ENCODE measurements at regions not wholly inside any gene's neighbourhood (a gene's known extent, or its start where the extent isn't known, plus 50 kb on each side); places are given as distances from the start of the nearest gene placed in this dataset.
A peak's percentile ranks its signal among the peaks of the same experiment; 100 is the strongest.

DNA sequence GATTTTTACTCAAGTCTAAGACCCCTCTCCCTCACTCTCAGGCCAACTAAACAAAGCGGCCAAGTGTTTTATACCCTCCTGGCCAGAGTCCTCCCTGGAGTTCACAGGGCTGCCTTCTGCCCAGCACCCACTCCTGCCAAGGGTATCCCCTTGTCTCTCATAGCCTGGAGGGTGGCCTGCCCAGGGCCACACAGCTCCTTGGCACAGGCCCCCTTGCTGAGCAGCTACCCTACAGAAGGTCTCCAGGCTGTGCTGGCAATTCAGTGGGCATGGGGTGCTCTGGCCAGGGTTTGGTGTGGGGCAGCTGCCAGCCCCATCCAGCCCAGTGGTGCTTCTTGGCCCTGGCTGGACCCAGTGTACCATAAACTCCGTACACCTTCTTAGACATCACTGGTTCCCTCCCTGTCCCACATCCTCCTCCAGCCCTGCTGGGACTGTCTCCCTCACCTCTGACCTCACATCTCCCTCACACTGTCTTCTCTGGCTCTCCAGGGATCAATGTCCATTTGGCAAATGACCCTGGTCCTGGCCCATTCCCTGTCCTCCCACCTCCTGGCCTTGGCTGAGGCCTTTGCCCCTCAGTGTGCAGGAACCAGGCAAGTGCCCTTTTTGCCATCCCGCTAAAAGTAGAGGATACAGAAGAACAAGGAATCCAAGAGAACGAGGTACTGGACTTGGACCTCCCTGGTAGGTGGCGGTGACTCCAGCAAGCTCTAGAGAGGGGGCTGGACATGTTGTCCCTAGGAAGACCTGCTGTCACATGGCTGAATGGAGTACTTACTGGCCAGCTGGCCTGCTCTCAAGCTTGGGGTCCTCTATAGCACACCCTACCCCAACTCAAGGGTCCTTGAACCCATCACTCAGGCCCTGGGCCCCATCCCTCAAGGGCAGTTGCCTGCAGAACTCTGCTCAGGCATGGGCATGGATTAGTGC, 50.0 kb upstream of the TRPM1 start:
- peak; percentile 12; the same call in 1 of the 2 replicates for TF ChIP-seq POLR2A (IDR thresholded peaks at IDR 0.05; ENCODE audit: low read length)
- TF ChIP-seq KDM5A (IDR thresholded peaks at IDR 0.05), result no peak
- TF ChIP-seq, protein P1, sequence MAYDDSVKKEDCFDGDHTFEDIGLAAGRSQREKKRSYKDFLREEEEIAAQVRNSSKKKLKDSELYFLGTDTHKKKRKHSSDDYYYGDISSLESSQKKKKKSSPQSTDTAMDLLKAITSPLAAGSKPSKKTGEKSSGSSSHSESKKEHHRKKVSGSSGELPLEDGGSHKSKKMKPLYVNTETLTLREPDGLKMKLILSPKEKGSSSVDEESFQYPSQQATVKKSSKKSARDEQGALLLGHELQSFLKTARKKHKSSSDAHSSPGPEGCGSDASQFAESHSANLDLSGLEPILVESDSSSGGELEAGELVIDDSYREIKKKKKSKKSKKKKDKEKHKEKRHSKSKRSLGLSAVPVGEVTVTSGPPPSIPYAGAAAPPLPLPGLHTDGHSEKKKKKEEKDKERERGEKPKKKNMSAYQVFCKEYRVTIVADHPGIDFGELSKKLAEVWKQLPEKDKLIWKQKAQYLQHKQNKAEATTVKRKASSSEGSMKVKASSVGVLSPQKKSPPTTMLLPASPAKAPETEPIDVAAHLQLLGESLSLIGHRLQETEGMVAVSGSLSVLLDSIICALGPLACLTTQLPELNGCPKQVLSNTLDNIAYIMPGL (CRISPR knock-in tag; IDR thresholded peaks at IDR 0.05; ENCODE audit: borderline replicate concordance), result no peak
- no peak for TF ChIP-seq HEYL (CRISPR knock-in tag; IDR thresholded peaks at IDR 0.05)
- 68% methylated on average over 5 of the region's 5 CpGs for WGBS (ENCODE audit: missing lambda C conversion rate)
- ChIA-PET CTCF (interaction anchor here (6.5 kb wide), 1 partner anchor 22 kb away, joined by 42 read pairs; no protein-coding TSS in a partner anchor), POLR2A (no interaction called here)
- no peak overlapping the region for H3K4me2 ChIP-seq
- no peaks in the 10 kb centered on the region for H3K9me3 ChIP-seq
- H3K27ac ChIP-seq, result no peak overlapping the region
- DNase-seq (ENCODE audit: low read depth in 1 of 2, low spot score in 1 of 2) (no peak), ATAC-seq (no peak), FAIRE-seq (no peak)
- H3K4me3 ChIP-seq, result no peak overlapping the region
- H3K4me1 ChIP-seq, result no peaks in the 10 kb centered on the region

DNA sequence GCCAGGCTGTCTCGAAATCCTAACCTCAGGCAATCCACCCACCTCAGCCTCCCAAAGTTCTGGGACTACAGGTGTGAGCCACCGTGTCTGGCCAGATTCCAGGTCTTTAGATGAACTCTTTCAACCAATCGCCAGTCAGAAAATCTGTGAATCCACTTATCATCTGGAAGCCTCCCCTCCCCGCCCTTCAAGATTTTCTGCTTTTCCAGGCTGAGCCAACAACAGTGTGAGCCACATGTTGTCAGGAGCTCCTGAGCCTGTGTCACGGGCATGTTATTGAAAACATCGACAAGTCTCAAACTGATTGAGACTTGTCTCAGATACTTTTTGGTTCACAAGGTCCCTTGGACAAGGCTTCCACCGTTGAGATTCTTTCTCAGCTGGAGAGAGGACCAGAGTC, 52.0 kb upstream of the TRPM1 start:
- DNase-seq (ENCODE audit: low read depth in 1 of 2, low spot score in 1 of 2), result no peak
- TF ChIP-seq PHF8 (IDR thresholded peaks at IDR 0.05; ENCODE audit: borderline replicate concordance, low read depth) (no peak), EHMT2 (IDR thresholded peaks at IDR 0.05; ENCODE audit: low read depth) (no peak), RCOR1 (IDR thresholded peaks at IDR 0.05; ENCODE audit: low read depth, low read length) (no peak), CBX8 (IDR thresholded peaks at IDR 0.05) (no peak), MAZ (IDR thresholded peaks at IDR 0.05; ENCODE audit: borderline replicate concordance, low read depth, low read length) (no peak), MYC (IDR thresholded peaks at IDR 0.05; ENCODE audit: borderline replicate concordance, low read length) (no peak), CHD4 (IDR thresholded peaks at IDR 0.05; ENCODE audit: borderline replicate concordance) (no peak), RARB (CRISPR knock-in tag; IDR thresholded peaks at IDR 0.05) (no peak), HEYL (CRISPR knock-in tag; IDR thresholded peaks at IDR 0.05) (no peak), ZFP36 (IDR thresholded peaks at IDR 0.05; ENCODE audit: borderline replicate concordance, partially characterized antibody) (no peak), RNF2 (IDR thresholded peaks at IDR 0.05; ENCODE audit: borderline replicate concordance, low read depth) (no peak), ESRRA (IDR thresholded peaks at IDR 0.05; ENCODE audit: borderline replicate concordance, low read length) (no peak)
- TF ChIP-seq, protein P2, sequence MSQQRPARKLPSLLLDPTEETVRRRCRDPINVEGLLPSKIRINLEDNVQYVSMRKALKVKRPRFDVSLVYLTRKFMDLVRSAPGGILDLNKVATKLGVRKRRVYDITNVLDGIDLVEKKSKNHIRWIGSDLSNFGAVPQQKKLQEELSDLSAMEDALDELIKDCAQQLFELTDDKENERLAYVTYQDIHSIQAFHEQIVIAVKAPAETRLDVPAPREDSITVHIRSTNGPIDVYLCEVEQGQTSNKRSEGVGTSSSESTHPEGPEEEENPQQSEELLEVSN (IDR thresholded peaks at IDR 0.05; ENCODE audit: borderline replicate concordance, low read depth), result no peak
- TF ChIP-seq, protein P3, sequence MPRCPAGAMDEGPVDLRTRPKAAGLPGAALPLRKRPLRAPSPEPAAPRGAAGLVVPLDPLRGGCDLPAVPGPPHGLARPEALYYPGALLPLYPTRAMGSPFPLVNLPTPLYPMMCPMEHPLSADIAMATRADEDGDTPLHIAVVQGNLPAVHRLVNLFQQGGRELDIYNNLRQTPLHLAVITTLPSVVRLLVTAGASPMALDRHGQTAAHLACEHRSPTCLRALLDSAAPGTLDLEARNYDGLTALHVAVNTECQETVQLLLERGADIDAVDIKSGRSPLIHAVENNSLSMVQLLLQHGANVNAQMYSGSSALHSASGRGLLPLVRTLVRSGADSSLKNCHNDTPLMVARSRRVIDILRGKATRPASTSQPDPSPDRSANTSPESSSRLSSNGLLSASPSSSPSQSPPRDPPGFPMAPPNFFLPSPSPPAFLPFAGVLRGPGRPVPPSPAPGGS (IDR thresholded peaks at IDR 0.05), result no peak
- H3K4me1 ChIP-seq, result no peaks in the 10 kb centered on the region
- no peak overlapping the region for H3K27ac ChIP-seq
- FAIRE-seq, result no peak
- no peaks in the 10 kb centered on the region for H3K9me3 ChIP-seq
- 54% methylated on average over 7 of the region's 7 CpGs for WGBS (ENCODE audit: missing lambda C conversion rate)
- ChIA-PET CTCF (no interaction called here), POLR2A (no interaction called here)
- H3K4me2 ChIP-seq, result no peak overlapping the region
- no peak for ATAC-seq
- no peak overlapping the region for H3K4me3 ChIP-seq

DNA sequence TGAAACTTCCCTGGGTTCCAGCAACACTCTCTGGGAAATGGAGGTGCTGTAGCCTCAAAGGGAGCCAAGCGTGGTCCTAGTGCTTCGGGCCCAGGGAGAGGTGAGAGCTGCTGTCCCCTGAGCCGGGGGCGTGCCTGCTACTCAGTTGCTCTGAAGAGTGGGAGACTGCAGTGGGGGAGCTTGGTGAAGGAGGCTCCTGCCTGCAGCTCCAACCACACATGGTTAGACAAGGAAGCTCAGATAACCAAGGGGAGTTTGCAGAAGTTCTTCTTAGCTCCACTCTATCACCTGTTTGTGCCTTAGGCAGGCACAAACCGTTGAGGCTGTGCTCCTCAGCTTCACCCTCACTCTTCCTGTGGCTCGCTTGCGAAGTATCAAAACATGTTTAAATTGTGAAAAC, 53.6 kb upstream of the TRPM1 start:
- H3K27ac ChIP-seq, result no peak overlapping the region
- TF ChIP-seq HOXA7 (CRISPR knock-in tag; IDR thresholded peaks at IDR 0.05), result no peak
- TF ChIP-seq HOXB13 (CRISPR knock-in tag; IDR thresholded peaks at IDR 0.05; ENCODE audit: low read depth), result no peak
- TF ChIP-seq EHMT2 (IDR thresholded peaks at IDR 0.05; ENCODE audit: low read depth), result no peak
- no peak for TF ChIP-seq HDAC2 (IDR thresholded peaks at IDR 0.05)
- TF ChIP-seq EP300 (IDR thresholded peaks at IDR 0.05), result no peak
- TF ChIP-seq CHD4 (IDR thresholded peaks at IDR 0.05; ENCODE audit: borderline replicate concordance), result no peak
- TF ChIP-seq, protein P4, sequence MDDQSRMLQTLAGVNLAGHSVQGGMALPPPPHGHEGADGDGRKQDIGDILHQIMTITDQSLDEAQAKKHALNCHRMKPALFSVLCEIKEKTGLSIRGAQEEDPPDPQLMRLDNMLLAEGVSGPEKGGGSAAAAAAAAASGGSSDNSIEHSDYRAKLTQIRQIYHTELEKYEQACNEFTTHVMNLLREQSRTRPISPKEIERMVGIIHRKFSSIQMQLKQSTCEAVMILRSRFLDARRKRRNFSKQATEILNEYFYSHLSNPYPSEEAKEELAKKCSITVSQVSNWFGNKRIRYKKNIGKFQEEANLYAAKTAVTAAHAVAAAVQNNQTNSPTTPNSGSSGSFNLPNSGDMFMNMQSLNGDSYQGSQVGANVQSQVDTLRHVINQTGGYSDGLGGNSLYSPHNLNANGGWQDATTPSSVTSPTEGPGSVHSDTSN (IDR thresholded peaks at IDR 0.05), result no peak
- no peak for TF ChIP-seq NFE2L2 (conservative IDR thresholded peaks at IDR 0.05; ENCODE audit: low read length)
- TF ChIP-seq POLR2AphosphoS2 (conservative IDR thresholded peaks at IDR 0.05; ENCODE audit: low read length), result no peak
- TF ChIP-seq, protein P5, sequence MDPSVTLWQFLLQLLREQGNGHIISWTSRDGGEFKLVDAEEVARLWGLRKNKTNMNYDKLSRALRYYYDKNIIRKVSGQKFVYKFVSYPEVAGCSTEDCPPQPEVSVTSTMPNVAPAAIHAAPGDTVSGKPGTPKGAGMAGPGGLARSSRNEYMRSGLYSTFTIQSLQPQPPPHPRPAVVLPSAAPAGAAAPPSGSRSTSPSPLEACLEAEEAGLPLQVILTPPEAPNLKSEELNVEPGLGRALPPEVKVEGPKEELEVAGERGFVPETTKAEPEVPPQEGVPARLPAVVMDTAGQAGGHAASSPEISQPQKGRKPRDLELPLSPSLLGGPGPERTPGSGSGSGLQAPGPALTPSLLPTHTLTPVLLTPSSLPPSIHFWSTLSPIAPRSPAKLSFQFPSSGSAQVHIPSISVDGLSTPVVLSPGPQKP (IDR thresholded peaks at IDR 0.05; ENCODE audit: low read depth, low read length), result no peak
- TF ChIP-seq TFCP2L1 (CRISPR knock-in tag; IDR thresholded peaks at IDR 0.05), result no peak
- TF ChIP-seq, protein P6, sequence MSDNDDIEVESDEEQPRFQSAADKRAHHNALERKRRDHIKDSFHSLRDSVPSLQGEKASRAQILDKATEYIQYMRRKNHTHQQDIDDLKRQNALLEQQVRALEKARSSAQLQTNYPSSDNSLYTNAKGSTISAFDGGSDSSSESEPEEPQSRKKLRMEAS (IDR thresholded peaks at IDR 0.05), result no peak
- TF ChIP-seq JUNB (IDR thresholded peaks at IDR 0.05), result no peak
- no peak for TF ChIP-seq MAFK (IDR thresholded peaks at IDR 0.05; ENCODE audit: partially characterized antibody)
- TF ChIP-seq POLR2A (IDR thresholded peaks at IDR 0.05; ENCODE audit: low read length), result no peak
- H3K4me2 ChIP-seq, result no peak overlapping the region
- no peak for FAIRE-seq
- DNase-seq (ENCODE audit: low read depth in 1 of 2, low spot score in 1 of 2), result no peak
- 54% methylated on average over 7 of the region's 7 CpGs for WGBS (ENCODE audit: missing lambda C conversion rate)
- ATAC-seq, result no peak
- H3K9me3 ChIP-seq, result no peaks in the 10 kb centered on the region
- H3K4me3 ChIP-seq, result no peak overlapping the region
- H3K4me1 ChIP-seq, result no peaks in the 10 kb centered on the region
- ChIA-PET CTCF (interaction anchor here (0.6 to 2.0 kb wide), 2 partner anchors 26 to 320 kb away, joined by 5 to 8 read pairs; no protein-coding TSS in a partner anchor), POLR2A (no interaction called here)

All from A549 (cell line).